ENCODE measurements at regions not wholly inside any gene's neighbourhood (a gene's known extent, or its start where the extent isn't known, plus 50 kb on each side); places are given as distances from the start of the nearest gene placed in this dataset.

GRCh38 chr5:2565147-2565546 lies 186.3 kb downstream of the IRX2 start:
- Histone ChIP-seq H3K9me3 (ENCODE audit: insufficient read depth, low read depth, low read length) (peaks cover 5% of the 10 kb centered on the region; the same call in 1 of the 2 replicates), H2AFZ (ENCODE audit: low read length) (no peak overlapping the region), H4K20me1 (ENCODE audit: insufficient read depth, low read length, poor library complexity, severe bottlenecking) (no peaks in the 10 kb centered on the region), H3K27me3 (ENCODE audit: insufficient read depth, low read length, poor library complexity, severe bottlenecking) (no peaks in the 10 kb centered on the region), H3F3A (ENCODE audit: low read depth) (no peaks in the 10 kb centered on the region), H3K4me2 (ENCODE audit: low read depth, low read length, poor library complexity, severe bottlenecking) (no peak overlapping the region), H3K9me2 (replicated peaks; ENCODE audit: low read depth, low read length) (no peaks in the 10 kb centered on the region), H3K79me2 (ENCODE audit: insufficient read depth, low read length) (no peaks in the 10 kb centered on the region), H3K4me3 (ENCODE audit: low read length, poor library complexity, severe bottlenecking) (no peak overlapping the region), H3K4me1 (ENCODE audit: insufficient read depth, low read length, poor library complexity, severe bottlenecking) (no peaks in the 10 kb centered on the region), H3K9ac (ENCODE audit: low read depth, low read length, poor library complexity, severe bottlenecking) (no peak overlapping the region), H3K36me3 (ENCODE audit: insufficient read depth, low read length) (no peaks in the 10 kb centered on the region)
- TF ChIP-seq, protein P1, sequence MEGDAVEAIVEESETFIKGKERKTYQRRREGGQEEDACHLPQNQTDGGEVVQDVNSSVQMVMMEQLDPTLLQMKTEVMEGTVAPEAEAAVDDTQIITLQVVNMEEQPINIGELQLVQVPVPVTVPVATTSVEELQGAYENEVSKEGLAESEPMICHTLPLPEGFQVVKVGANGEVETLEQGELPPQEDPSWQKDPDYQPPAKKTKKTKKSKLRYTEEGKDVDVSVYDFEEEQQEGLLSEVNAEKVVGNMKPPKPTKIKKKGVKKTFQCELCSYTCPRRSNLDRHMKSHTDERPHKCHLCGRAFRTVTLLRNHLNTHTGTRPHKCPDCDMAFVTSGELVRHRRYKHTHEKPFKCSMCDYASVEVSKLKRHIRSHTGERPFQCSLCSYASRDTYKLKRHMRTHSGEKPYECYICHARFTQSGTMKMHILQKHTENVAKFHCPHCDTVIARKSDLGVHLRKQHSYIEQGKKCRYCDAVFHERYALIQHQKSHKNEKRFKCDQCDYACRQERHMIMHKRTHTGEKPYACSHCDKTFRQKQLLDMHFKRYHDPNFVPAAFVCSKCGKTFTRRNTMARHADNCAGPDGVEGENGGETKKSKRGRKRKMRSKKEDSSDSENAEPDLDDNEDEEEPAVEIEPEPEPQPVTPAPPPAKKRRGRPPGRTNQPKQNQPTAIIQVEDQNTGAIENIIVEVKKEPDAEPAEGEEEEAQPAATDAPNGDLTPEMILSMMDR (conservative IDR thresholded peaks at IDR 0.05; ENCODE audit: low read length): no peak
- TF ChIP-seq EZH2phosphoT487 (IDR thresholded peaks at IDR 0.05; ENCODE audit: borderline replicate concordance): no peak

GRCh38 chr5:2563046-2563445 lies 188.4 kb downstream of the IRX2 start:
- Histone ChIP-seq H3K4me3 (ENCODE audit: low read length, poor library complexity, severe bottlenecking) (no peak overlapping the region), H3F3A (ENCODE audit: low read depth) (no peaks in the 10 kb centered on the region), H3K9me3 (ENCODE audit: insufficient read depth, low read depth, low read length) (peaks cover 5% of the 10 kb centered on the region; the same call in 1 of the 2 replicates), H3K36me3 (ENCODE audit: insufficient read depth, low read length) (no peaks in the 10 kb centered on the region), H3K9me2 (replicated peaks; ENCODE audit: low read depth, low read length) (no peaks in the 10 kb centered on the region), H4K20me1 (ENCODE audit: insufficient read depth, low read length, poor library complexity, severe bottlenecking) (no peaks in the 10 kb centered on the region), H3K4me2 (ENCODE audit: low read depth, low read length, poor library complexity, severe bottlenecking) (no peak overlapping the region), H3K9ac (ENCODE audit: low read depth, low read length, poor library complexity, severe bottlenecking) (no peak overlapping the region), H3K79me2 (ENCODE audit: insufficient read depth, low read length) (no peaks in the 10 kb centered on the region), H2AFZ (ENCODE audit: low read length) (no peak overlapping the region), H3K27me3 (ENCODE audit: insufficient read depth, low read length, poor library complexity, severe bottlenecking) (no peaks in the 10 kb centered on the region), H3K4me1 (ENCODE audit: insufficient read depth, low read length, poor library complexity, severe bottlenecking) (no peaks in the 10 kb centered on the region)
- no peak for TF ChIP-seq EZH2phosphoT487 (IDR thresholded peaks at IDR 0.05; ENCODE audit: borderline replicate concordance)
- TF ChIP-seq, protein P1 (conservative IDR thresholded peaks at IDR 0.05; ENCODE audit: low read length): no peak

DNA sequence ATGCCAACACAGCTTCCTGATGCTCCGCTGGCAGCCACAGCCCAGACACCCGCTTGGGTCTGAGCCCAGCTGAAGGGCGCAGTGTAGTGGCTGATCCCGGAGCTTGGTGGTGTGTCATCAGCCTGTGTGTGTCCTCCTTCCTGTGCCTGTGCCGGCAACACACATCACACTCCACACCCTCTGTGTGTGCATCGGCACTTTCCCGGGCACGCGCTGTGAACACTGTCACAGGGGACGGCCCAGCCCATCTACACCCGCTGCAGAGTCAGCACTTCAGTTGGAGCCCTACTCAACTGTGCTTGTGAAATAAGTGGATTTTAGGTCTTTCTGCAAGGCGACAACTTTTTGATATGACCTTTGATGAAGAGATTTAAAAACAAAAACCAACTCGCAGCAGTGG lies 189.4 kb downstream of the IRX2 start:
- Histone ChIP-seq H3K9ac (ENCODE audit: low read depth, low read length, poor library complexity, severe bottlenecking) (no peak overlapping the region), H4K20me1 (ENCODE audit: insufficient read depth, low read length, poor library complexity, severe bottlenecking) (no peaks in the 10 kb centered on the region), H3F3A (ENCODE audit: low read depth) (no peaks in the 10 kb centered on the region), H2AFZ (ENCODE audit: low read length) (no peak overlapping the region), H3K27me3 (ENCODE audit: insufficient read depth, low read length, poor library complexity, severe bottlenecking) (no peaks in the 10 kb centered on the region), H3K4me2 (ENCODE audit: low read depth, low read length, poor library complexity, severe bottlenecking) (no peak overlapping the region), H3K36me3 (ENCODE audit: insufficient read depth, low read length) (no peaks in the 10 kb centered on the region), H3K9me3 (ENCODE audit: insufficient read depth, low read depth, low read length) (peaks cover 9% of the 10 kb centered on the region; the same call in 1 of the 2 replicates), H3K9me2 (replicated peaks; ENCODE audit: low read depth, low read length) (no peaks in the 10 kb centered on the region), H3K4me1 (ENCODE audit: insufficient read depth, low read length, poor library complexity, severe bottlenecking) (no peaks in the 10 kb centered on the region), H3K4me3 (ENCODE audit: low read length, poor library complexity, severe bottlenecking) (no peak overlapping the region), H3K79me2 (ENCODE audit: insufficient read depth, low read length) (no peaks in the 10 kb centered on the region)
- TF ChIP-seq EZH2phosphoT487 (IDR thresholded peaks at IDR 0.05; ENCODE audit: borderline replicate concordance): no peak

GRCh38 chr5:2560435-2560834 lies 191.0 kb downstream of the IRX2 start:
- Histone ChIP-seq H3K9ac (ENCODE audit: low read depth, low read length, poor library complexity, severe bottlenecking) (no peak overlapping the region), H3K4me2 (ENCODE audit: low read depth, low read length, poor library complexity, severe bottlenecking) (no peak overlapping the region), H3K4me1 (ENCODE audit: insufficient read depth, low read length, poor library complexity, severe bottlenecking) (no peaks in the 10 kb centered on the region), H3K79me2 (ENCODE audit: insufficient read depth, low read length) (no peaks in the 10 kb centered on the region), H3K4me3 (ENCODE audit: low read length, poor library complexity, severe bottlenecking) (no peak overlapping the region), H3K36me3 (ENCODE audit: insufficient read depth, low read length) (no peaks in the 10 kb centered on the region), H3K9me2 (replicated peaks; ENCODE audit: low read depth, low read length) (no peaks in the 10 kb centered on the region), H4K20me1 (ENCODE audit: insufficient read depth, low read length, poor library complexity, severe bottlenecking) (no peaks in the 10 kb centered on the region), H3K27me3 (ENCODE audit: insufficient read depth, low read length, poor library complexity, severe bottlenecking) (no peaks in the 10 kb centered on the region), H2AFZ (ENCODE audit: low read length) (no peak overlapping the region), H3K9me3 (ENCODE audit: insufficient read depth, low read depth, low read length) (peaks cover 9% of the 10 kb centered on the region; the same call in 1 of the 2 replicates), H3F3A (ENCODE audit: low read depth) (no peaks in the 10 kb centered on the region)
- no peak for TF ChIP-seq EZH2phosphoT487 (IDR thresholded peaks at IDR 0.05; ENCODE audit: borderline replicate concordance)
- TF ChIP-seq, protein P1 (conservative IDR thresholded peaks at IDR 0.05; ENCODE audit: low read length): no peak

Data from Loucy (cell line).